ENCODE measurements at regions not wholly inside any gene's neighbourhood (a gene's known extent, or its start where the extent isn't known, plus 50 kb on each side); places are given as distances from the start of the nearest gene placed in this dataset.

DNA sequence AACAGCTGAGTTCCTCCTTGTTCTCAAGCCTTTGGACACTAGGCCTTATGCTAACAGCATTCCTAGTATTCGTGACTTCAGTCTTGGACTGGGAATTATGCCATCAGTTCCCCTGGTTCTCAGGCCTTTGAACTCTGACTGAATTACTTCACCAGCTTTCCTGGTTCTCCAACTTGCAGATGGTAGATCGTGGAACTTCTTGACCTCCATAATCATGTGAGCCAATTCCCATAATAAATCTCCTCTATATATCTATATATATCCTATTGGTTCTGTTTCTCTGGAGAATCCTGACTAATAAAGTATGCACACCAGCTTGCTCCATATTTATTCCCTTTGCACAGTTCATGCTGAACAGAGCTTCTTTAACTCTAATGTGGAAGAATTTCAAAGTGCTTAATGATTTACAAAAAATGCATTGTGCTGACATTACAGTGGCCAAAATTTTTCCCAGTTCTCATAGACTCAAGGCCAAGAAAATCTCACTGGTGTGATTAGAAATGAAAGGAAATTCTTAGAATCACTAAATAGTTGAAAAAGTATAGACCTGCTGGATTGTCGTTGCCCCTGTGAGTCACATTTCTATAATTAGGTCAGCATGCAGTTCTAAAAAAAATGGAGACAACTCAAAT is 462.9 kb upstream of the ADAMTS5 start:
- no peak for DNase-seq (ENCODE audit: low read depth)

DNA sequence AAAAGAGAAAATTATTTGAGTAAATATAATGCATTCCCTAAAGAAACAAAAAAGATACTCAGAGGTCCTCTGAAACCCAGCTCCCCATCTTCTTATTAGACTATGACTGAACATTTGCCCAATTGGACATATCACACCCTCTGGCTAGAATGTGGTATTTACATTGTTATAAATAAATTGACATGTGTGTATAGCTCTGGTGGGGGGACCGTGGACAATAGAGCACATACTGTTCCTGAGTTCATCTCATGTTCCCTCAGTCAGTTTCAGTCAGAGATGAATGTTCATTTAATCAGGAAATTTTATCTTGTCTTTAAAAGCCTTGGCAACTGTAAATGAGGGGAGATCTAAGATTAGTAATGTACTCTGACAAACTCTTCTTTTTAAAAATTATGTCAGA is 459.3 kb upstream of the ADAMTS5 start:
- DNase-seq (ENCODE audit: low read depth) = no peak

DNA sequence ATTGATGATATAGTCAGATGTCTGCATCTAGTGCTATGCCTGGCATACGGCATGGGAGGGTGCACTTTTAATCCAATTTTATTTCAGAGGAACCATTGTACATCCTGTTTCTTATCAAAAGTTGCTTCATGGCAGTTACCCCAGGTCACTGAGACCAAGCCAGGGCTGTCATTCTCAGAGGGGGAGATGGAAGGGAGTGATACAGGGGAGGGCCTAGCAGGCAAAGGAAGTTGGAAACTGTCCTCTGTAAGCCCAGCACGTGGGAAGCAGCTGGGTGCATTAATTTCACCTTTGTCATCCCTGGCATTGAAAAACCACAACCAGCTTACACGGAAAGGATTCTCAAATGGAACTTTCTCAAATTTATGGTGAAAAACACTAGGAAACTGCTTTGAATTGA is 458.7 kb upstream of the ADAMTS5 start:
- DNase-seq (ENCODE audit: low read depth) = no peak

GRCh38 chr21:27425172-27425571 is 458.3 kb upstream of the ADAMTS5 start:
- no peak for DNase-seq (ENCODE audit: low read depth)

DNA sequence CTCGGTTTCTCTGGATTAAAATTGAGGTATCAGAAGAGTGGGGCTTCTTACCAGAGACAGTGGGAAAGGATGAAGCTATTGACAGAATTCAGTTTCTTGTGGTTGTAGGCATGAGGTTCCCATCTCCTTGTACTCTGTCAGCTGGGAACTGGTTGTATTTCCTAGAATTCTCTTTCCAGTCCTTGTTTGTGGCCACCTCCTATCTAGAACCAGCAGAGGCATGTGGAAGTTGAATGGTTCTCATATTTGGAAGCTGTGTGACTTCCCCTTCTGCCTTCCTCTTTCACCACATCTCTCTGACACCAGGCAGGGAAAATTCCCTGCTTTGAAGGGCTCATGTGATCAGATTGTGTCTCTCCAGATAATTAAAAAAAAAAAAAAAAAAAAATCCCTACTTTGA is 457.7 kb upstream of the ADAMTS5 start:
- no peak for DNase-seq (ENCODE audit: low read depth)

DNA sequence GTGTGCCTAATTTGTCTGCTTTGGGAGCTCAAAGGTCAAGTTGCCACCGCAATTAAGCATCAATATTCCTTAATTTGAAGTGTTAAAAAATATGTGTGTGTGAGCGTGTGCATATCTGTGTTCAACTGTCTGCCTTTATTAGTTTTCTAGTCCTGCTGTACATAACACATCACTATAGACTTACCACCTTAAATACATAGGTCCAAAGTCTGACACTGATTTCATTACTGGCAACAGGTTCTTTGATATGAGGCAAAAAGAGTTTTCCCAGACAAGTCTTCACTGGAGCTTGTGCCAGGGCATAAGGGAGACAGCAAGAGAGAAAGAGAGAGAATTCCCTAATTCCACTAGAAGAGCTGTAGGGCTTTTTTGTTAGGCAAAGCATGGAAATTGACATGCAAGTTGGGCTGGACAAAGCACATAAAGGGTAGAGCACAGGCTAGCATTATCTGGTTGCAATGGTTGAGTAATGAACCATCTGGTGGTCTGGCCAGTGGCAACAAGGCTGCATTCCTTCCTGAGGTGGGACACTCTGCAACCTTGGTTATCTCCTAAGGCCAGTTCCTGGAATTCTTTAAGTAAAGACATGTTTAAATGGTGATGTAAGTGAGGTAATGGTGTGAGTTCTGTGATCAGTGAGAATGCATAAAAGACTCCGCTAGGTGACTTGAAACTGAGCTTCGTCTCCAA is 457.2 kb upstream of the ADAMTS5 start:
- no peak for DNase-seq (ENCODE audit: low read depth)

DNA sequence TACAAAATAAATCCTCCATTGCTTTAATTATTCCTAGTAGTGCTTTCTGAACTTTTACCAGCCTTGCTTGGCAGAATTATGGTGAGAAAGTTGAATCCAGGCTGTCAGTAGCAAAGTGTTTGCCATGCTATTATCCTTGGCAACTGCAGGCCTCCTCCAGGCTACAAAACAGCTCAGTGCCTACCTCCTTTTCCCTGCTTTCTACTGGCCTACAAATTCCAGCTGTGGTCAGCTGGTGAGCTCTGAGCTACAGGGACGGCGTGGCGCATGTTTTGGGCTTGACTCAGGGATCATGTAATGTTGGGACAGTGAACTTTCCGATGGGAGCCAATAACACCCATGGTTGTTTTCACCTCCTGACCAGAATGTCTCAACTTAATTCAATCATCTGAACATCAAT is 456.1 kb upstream of the ADAMTS5 start:
- DNase-seq (ENCODE audit: low read depth) = no peak

DNA sequence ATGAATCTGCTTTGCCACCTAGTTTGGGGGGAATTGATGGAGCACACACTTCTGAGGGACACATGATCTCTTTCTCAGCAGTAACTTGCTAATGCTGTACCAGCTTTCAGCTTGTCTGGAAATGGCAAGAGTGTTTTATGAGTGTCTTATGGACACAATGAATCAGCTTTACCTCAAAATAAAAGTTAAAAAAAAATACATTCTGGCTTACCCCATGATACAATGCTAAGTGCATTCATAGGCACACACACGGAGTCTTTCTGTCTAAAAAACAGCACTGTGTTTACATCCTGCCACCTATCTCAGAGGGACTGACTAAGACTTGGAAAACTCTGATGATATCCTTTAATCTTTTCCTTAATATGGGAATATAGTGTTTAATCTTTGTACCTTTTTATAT is 455.5 kb upstream of the ADAMTS5 start:
- no peak for DNase-seq (ENCODE audit: low read depth)

DNA sequence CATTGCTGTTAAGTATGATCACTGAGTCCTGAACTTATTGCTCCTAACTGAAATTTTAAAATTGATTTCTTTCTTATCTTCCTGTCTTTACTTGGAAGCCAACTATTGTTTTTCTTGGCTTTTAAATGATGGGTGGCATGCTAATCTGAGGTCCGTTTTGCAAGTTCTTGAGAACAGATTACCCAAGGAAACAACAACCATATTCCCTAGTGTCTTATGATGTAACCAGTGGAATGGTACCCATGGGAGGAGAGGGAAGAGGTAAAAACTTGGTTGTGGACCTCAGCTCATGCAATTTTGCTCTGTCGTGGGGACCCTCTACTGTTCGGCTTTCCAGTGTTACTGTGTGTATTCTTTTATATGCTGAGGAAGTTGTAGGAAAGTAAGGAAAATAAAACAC is 454.8 kb upstream of the ADAMTS5 start:
- DNase-seq (ENCODE audit: low read depth) = no peak

DNA sequence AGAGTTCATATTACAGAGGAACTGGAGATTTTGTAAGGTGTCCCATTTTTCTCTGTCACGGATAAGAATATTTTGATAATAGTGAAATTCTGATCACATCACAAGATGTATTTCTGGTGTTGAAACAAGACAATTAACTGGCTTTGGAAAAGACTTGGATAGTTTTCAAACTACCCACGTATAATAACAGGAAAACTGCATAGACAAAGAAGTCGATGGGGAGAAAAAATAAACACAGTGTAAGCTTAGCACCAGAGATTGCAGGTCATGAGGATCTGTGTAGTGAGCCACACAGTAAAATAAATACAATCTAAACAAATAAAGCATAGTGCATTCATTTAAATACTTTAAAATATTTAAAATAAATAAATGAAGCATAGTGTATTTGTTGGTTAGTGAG is 452.3 kb upstream of the ADAMTS5 start:
- no peak for DNase-seq (ENCODE audit: low read depth)

DNA sequence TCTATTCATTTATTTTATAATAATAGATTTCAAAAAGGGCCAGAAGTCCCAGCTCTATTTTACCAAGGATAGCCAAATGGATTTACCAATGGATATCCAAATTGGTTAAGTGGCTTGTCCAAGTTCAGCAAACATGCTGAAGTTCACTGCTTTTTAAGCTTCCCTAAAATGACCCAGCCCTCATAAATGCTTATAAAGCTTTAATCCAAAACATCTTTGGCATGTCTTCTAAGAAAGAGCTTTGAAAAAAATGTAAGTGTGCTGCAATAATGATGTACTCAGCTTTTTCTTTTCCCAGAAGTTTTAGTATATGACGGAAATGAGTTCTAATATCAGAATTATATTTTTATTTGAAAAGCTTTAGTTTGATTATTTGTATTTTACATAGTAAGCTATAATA is 451.5 kb upstream of the ADAMTS5 start:
- no peak for DNase-seq (ENCODE audit: low read depth)

GRCh38 chr21:27412530-27412929 is 445.6 kb upstream of the ADAMTS5 start:
- DNase-seq (ENCODE audit: low read depth) = no peak

DNA sequence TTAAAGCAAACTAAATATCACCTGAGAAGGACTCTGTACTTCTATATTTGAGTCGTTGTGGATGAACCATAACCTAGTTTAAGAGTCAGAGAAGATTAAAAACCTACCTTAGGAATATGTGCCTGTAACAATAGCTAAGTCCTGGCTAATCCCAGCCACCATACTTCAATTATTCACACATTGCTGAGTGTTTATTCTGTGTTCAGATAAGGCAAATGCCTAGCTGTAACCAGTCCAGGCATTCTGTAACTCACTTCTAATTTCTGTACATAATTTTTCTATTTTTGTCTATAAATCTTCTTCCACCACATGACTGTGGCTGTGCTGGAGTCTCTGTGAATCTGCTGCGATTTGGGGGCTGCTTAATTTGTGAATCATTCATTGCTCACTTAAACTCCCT is 441.9 kb upstream of the ADAMTS5 start:
- DNase-seq (ENCODE audit: low read depth) = no peak

- DNase-seq (ENCODE audit: low read depth) = no peak
Measured at GRCh38 chr21:27407271-27407670, 440.4 kb upstream of the ADAMTS5 start.

DNA sequence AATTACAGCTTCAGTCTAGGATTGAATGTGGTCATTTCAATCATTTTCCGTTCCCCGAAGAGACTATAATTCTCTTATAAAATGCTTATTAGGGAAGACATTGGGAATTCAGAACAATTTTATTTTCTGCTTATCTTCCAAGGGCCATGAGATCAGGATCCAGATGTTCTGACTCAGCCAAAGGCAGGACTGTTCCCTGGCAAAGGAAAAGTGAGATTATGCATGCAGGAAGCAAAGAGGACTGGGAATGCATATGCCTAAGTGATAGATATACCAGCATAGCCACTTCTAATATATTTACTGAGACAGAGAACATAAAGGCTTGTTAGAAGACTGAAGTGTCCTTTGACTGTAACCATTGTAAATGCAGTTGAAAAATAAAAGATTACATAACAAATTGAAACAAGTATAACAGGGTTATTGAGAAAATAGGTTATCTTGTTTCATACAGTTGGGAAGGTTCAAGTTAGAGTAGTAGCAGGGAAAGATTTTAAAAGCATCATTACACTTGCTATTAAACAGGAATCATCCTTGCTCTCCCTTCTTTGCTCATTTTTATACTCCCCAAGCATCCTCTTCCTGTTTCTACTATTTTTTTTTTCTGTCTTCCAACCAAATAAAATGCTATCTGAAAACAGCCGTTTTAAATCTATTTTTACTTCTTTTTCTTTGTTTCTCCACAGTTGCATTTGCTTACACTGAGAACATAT is 439.6 kb upstream of the ADAMTS5 start:
- DNase-seq (ENCODE audit: low read depth) = no peak

- no peak for DNase-seq (ENCODE audit: low read depth)
Measured at GRCh38 chr21:27403011-27403410, 436.1 kb upstream of the ADAMTS5 start.

DNA sequence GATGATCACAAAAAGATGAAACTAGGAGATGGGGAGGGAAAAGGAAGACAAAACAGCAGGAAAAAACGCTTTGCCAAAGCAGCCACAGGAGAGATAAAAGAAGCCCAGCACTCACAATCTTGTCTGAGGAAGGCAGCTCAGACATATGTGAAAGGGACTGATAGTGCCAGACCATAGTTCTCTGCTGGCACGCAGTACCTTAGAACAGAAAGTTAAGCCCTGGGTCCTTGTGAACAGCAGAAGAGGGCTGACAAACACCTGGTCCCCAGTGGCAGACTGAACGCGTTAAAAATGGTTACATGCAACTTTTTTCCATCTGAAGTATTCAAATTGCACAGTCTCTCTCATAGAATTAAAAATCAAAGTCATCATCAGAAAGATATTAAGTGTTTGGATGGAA is 433.2 kb upstream of the ADAMTS5 start:
- DNase-seq (ENCODE audit: low read depth) = no peak

- no peak for DNase-seq (ENCODE audit: low read depth)
Measured at GRCh38 chr21:27397578-27397977, 430.7 kb upstream of the ADAMTS5 start.

DNA sequence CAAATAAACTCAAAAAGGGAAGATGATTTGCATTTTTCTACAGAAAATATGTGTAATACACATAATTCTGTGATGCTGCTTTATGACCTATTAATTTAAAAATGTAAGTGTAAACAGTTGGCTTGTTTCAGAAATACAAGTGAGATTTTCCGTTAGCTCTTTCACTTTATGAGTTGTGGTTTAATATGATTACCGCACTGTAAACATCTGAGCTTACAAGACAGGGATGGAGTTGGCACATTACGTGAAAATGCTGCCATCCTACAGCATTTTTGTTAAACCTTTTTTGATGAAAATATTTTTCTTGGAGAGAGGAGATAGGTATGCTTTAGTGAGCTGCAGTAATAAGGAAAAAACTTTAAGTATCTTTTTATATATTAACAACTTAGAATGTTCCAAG is 426.8 kb upstream of the ADAMTS5 start:
- DNase-seq (ENCODE audit: low read depth) = no peak

DNA sequence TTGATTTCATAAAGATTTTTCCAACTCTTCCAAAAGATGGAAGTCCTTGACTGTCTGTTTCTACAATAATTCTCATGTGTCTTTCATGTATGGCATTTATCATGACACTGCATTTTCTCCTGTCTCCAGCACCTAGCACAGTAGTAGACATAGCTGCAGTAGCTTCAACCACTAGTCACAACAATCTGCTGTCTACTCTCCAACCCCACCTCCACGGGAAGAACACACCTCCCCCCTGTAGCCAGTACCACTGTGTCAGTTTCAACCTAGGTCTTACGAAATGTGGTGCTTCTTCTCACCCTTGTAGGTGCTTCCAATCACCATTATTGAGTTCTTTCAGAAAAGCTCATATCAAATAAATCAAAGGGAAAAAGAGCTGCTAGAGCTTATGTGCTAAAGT is 425.1 kb upstream of the ADAMTS5 start:
- DNase-seq (ENCODE audit: low read depth) = no peak

DNA sequence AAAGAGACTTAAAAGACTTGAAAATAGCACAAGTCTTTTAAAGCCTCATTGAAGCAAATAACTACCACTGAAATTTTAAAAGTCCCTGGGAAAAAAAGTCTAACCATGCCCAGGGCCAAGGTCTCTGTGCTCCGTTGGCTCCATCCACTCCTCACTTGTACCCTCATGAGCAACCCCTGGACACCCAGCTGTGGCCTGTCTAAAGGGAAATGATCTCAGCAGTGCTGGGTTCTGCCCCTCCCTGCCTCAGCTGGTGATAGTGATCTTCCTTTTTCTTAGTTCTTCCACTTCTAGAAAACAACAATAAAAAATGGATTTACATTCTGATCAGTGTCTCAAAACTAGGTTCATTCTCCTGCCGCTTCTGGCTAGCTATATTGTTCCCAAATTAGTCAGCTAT is 423.5 kb upstream of the ADAMTS5 start:
- no peak for DNase-seq (ENCODE audit: low read depth)

DNA sequence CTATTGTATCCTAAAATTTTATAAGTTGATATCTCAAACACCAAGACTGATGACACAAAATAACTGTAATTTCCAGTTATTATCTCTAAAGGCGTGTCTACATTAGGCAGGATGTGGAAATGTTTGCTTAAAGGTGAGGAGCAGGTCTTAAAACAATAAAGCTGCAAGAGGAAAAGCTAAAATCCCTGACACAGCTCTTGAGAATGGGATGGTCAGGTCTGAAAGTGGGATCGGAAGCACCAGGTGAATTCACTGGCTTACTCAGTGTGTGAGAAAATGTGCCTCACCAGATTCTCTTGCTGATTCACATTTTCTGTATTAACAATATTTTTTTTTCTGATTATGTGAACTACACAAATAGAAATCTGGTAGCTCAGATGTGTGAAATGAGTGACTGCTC is 421.9 kb upstream of the ADAMTS5 start:
- no peak for DNase-seq (ENCODE audit: low read depth)

- DNase-seq (ENCODE audit: low read depth) = no peak
Measured at GRCh38 chr21:27382404-27382803, 415.5 kb upstream of the ADAMTS5 start.

- no peak for DNase-seq (ENCODE audit: low read depth)
Measured at GRCh38 chr21:27380303-27380702, 413.4 kb upstream of the ADAMTS5 start.
